Colonic mucosa (tissue), 4 donors: ENCODE measurements at regions not wholly inside any gene's neighbourhood (a gene's known extent, or its start where the extent isn't known, plus 50 kb on each side); places are given as distances from the start of the nearest gene placed in this dataset.
"Not testable (repeated sequence)": the region's sequence is repeated elsewhere in the genome, so short reads cannot be mapped to it uniquely, and the experiment has no call there.

Experiments used
- DNase-seq: peaks from one replicate; pipeline ENCODE4 v3.0.0-alpha.2; 2020
- H3K27ac ChIP-seq: fragments of 200-600 bp; one replicate; pipeline ENCODE4 v1.8.0; 2021
- H3K27me3 ChIP-seq: fragments of 200-600 bp; one replicate; pipeline ENCODE4 v1.8.0; 2021
- H3K36me3 ChIP-seq: fragments of 200-600 bp; one replicate; pipeline ENCODE4 v1.8.0; 2021
- H3K4me1 ChIP-seq: fragments of 200-600 bp; one replicate; pipeline ENCODE4 v1.8.0; 2021; ENCODE audit warnings: mild to moderate bottlenecking
- H3K4me3 ChIP-seq: fragments of 200-600 bp; one replicate; pipeline ENCODE4 v1.8.0; 2021
- H3K9ac ChIP-seq, 2 donors: one replicate each; pipeline ENCODE4 v1.7.0; 2013; ENCODE audit warnings: control low read depth in 2 of 2, low read depth in 2 of 2, low read length in 2 of 2
- H3K9me3 ChIP-seq: fragments of 200-600 bp; one replicate; pipeline ENCODE4 v1.8.0; 2021
- CTCF ChIP-seq: fragments of 200-600 bp; IDR thresholded peaks from one replicate; pipeline ENCODE4 v1.8.0; 2022; ENCODE audit warnings: antibody characterized with exemption, mild to moderate bottlenecking
- intact Hi-C: fragments of 100-400 bp; cut with DNase I; formaldehyde crosslinking; loops from one replicate; pipeline ENCODE4 v1.14.1; 2022
- donor health status: healthy.
- donor health status: DM: no; HTN: no; CAD: no.
- donor health status: DM: no; HTN: no; CAD: no.

DNA sequence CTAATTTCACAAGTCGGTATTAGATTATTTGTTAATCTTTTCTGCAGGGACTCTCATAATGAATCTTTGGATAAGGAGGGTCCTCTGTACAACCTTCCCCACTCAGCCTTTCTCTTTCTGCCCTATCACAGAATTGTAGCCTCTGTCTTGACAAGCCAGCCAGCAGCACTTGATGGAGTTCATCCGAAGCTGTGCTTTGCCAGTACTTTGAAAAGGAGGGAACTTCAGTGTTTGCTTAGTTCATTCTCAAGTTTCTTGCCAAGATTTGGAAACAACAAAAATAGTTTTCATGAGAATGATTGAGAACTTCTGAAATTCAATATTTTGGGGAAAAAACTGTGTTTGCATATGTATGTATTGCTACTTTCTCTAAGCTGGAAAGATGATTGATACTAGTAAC, 69.3 kb upstream of the HMGB1 start:
- Histone ChIP-seq H3K27me3 (no peaks in the 10 kb centered on the region), H3K9me3 (no peaks in the 10 kb centered on the region), H3K4me3 (no peak overlapping the region), H3K36me3 (no peaks in the 10 kb centered on the region), H3K4me1 (no peaks in the 10 kb centered on the region), H3K27ac (no peak overlapping the region), H3K9ac (no peak overlapping the region)
- TF ChIP-seq CTCF, result no peak
- no peak for DNase-seq
- intact Hi-C loops, result no loop called here

DNA sequence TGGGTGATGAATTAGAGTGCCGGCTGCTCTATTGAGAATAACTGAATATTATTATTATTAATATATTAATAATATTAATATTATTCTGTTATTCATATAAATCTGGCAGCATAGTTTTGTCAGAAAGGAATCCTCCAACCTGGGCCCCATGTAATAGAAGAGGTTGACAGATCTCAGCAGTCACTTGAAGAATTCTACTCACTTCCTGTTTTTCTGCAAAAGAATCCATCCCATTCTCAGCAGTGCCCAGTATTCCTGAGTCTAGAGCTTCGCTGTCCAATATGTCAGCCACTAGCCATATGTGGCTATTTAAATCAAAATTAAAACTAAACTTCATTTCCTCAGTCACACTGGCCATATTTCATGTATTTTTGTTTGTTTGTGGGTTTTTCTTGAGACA, 72.4 kb upstream of the USPL1 start:
- no peaks in the 10 kb centered on the region for H3K27me3 ChIP-seq
- H3K9me3 ChIP-seq, result no peaks in the 10 kb centered on the region
- intact Hi-C loops, result no loop called here
- no peak overlapping the region for H3K27ac ChIP-seq
- no peaks in the 10 kb centered on the region for H3K36me3 ChIP-seq
- DNase-seq, result no peak
- TF ChIP-seq CTCF, result no peak
- H3K4me3 ChIP-seq, result no peak overlapping the region
- H3K9ac ChIP-seq, result no peak overlapping the region
- H3K4me1 ChIP-seq, result no peaks in the 10 kb centered on the region

GRCh38 chr13:30548046-30548445, 69.7 kb upstream of the USPL1 start:
- H3K4me3 ChIP-seq, intact Hi-C loops, H3K27ac ChIP-seq, DNase-seq, H3K4me1 ChIP-seq, H3K36me3 ChIP-seq, H3K9me3 ChIP-seq, H3K27me3 ChIP-seq, H3K9ac ChIP-seq: not testable (repeated sequence)

- H3K9ac ChIP-seq, result no peak overlapping the region
- no peak for DNase-seq
- no peaks in the 10 kb centered on the region for H3K4me1 ChIP-seq
- intact Hi-C loops, result loop anchor here (10.0 kb wide), 1 partner anchor 416 kb away; no protein-coding TSS in a partner anchor
- peak; percentile 21 for TF ChIP-seq CTCF
- no peaks in the 10 kb centered on the region for H3K9me3 ChIP-seq
- no peak overlapping the region for H3K27ac ChIP-seq
- no peaks in the 10 kb centered on the region for H3K27me3 ChIP-seq
- no peaks in the 10 kb centered on the region for H3K36me3 ChIP-seq
- H3K4me3 ChIP-seq, result no peak overlapping the region
Measured at GRCh38 chr13:30551189-30551588, 66.5 kb upstream of the USPL1 start.

- H3K4me1 ChIP-seq, result no peaks in the 10 kb centered on the region
- H3K9me3 ChIP-seq, result no peaks in the 10 kb centered on the region
- no peak overlapping the region for H3K4me3 ChIP-seq
- H3K36me3 ChIP-seq, result no peaks in the 10 kb centered on the region
- intact Hi-C loops, result loop anchor here (10.0 kb wide), 1 partner anchor 418 kb away; no protein-coding TSS in a partner anchor
- H3K9ac ChIP-seq, result no peak overlapping the region
- TF ChIP-seq CTCF, result no peak
- no peak for DNase-seq
- H3K27ac ChIP-seq, result no peak overlapping the region
- no peaks in the 10 kb centered on the region for H3K27me3 ChIP-seq
Measured at GRCh38 chr13:30552567-30552966, 65.2 kb upstream of the USPL1 start.

DNA sequence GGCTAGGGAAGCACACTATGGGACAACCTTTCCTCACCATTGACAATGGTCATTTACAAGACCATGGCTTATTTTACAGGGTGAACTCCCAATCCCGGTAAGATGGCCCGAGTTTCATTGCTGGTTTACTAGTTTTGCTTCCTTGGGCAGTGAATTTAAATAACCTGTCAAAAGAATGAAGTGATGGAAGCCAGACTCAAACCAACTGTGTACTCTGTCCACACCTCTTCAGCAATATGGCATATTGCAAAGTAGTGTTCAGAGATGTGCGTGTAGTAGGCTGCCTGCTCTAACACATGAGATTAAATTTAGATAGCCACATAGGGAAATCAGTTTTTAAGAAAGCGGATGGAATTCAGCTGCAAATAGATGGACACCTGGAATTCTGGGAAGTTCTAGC, 58.4 kb upstream of the USPL1 start:
- Histone ChIP-seq H3K9me3 (no peaks in the 10 kb centered on the region), H3K27me3 (no peaks in the 10 kb centered on the region), H3K4me1 (no peaks in the 10 kb centered on the region), H3K9ac (no peak overlapping the region), H3K36me3 (no peaks in the 10 kb centered on the region), H3K4me3 (no peak overlapping the region), H3K27ac (no peak overlapping the region)
- intact Hi-C loops, result loop anchor here (10.0 kb wide), 1 partner anchor 424 kb away; no protein-coding TSS in a partner anchor
- no peak for DNase-seq
- TF ChIP-seq CTCF, result no peak
